DND-41 (cell line): ENCODE measurements at regions not wholly inside any gene's neighbourhood (a gene's known extent, or its start where the extent isn't known, plus 50 kb on each side); places are given as distances from the start of the nearest gene placed in this dataset.

Experiments used
- ATAC-seq: fragments of 200-7000 bp; cut with Tn5 transposase; 3 replicates; pipeline ENCODE4 v1.9.1; 2021; ENCODE audit warnings: low read depth; ENCODE audit not compliant: insufficient read depth
- DNase-seq: peaks from one replicate; pipeline ENCODE4 v3.0.0-alpha.2; 2020
- H2AFZ ChIP-seq: 2 replicates; pipeline ENCODE4 v1.6.0; 2012; ENCODE audit warnings: low read depth, low read length
- H3K27ac ChIP-seq: 2 replicates; pipeline ENCODE4 v1.5.1; 2012; ENCODE audit warnings: low read length, inconsistent platforms
- H3K27me3 ChIP-seq: fragments of 200-600 bp; sonication (generic); 2 replicates; pipeline ENCODE4 v1.6.0; 2012; ENCODE audit warnings: low read length, mild to moderate bottlenecking, inconsistent platforms; ENCODE audit not compliant: insufficient read depth, poor library complexity
- H3K36me3 ChIP-seq: 2 replicates; pipeline ENCODE4 v1.5.1; 2012; ENCODE audit warnings: low read length, inconsistent platforms; ENCODE audit not compliant: insufficient read depth
- H3K4me1 ChIP-seq: 2 replicates; pipeline ENCODE4 v1.5.1; 2012; ENCODE audit warnings: mild to moderate bottlenecking, low read length; ENCODE audit not compliant: insufficient read depth
- H3K4me2 ChIP-seq: 2 replicates; pipeline ENCODE4 v1.6.0; 2012; ENCODE audit warnings: mild to moderate bottlenecking, moderate library complexity, low read length, inconsistent platforms; ENCODE audit not compliant: insufficient read depth
- H3K4me3 ChIP-seq, 2 experiments: fragments of 200-600 bp in 1 of 2; shearing (Covaris generic) in 1 of 2; 2 replicates each; pipeline ENCODE4 v1.5.1; 2012 to 2016; ENCODE audit warnings: inconsistent platforms in 2 of 2, low read length in 2 of 2, mild to moderate bottlenecking in 2 of 2, low read depth in 1 of 2, moderate library complexity in 1 of 2
- H3K79me2 ChIP-seq: 2 replicates; pipeline ENCODE4 v1.6.0; 2012; ENCODE audit warnings: low read length, inconsistent platforms; ENCODE audit not compliant: insufficient read depth
- H3K9ac ChIP-seq: 2 replicates; pipeline ENCODE4 v1.6.0; 2012; ENCODE audit warnings: low read depth, mild to moderate bottlenecking, inconsistent platforms, low read length, moderate library complexity
- H3K9me3 ChIP-seq: 2 replicates; pipeline ENCODE4 v1.5.1; 2012; ENCODE audit warnings: low read length, moderate library complexity, mild to moderate bottlenecking, inconsistent platforms; ENCODE audit not compliant: insufficient read depth, severe bottlenecking
- H4K20me1 ChIP-seq: 2 replicates; pipeline ENCODE4 v1.6.0; 2012; ENCODE audit warnings: low read length; ENCODE audit not compliant: insufficient read depth
- CTCF ChIP-seq: IDR thresholded peaks from 2 replicates; pipeline ENCODE4 v1.5.1; 2012; ENCODE audit warnings: borderline replicate concordance, low read length, moderate library complexity, mild to moderate bottlenecking; ENCODE audit not compliant: poor library complexity, severe bottlenecking; ENCODE audit errors: extremely low read depth
- EZH2 ChIP-seq: IDR thresholded peaks from 3 replicates; pipeline ENCODE4 v1.6.1; 2012; ENCODE audit warnings: borderline replicate concordance, low read depth, mild to moderate bottlenecking, moderate library complexity, low read length, inconsistent platforms; ENCODE audit not compliant: severe bottlenecking

GRCh38 chr2:57343391-57344006 is 703.1 kb upstream of the VRK2 start:
- Histone ChIP-seq H3K79me2 (no peaks in the 10 kb centered on the region), H3K4me1 (no peaks in the 10 kb centered on the region), H3K4me3 (no peak overlapping the region), H3K9ac (no peak overlapping the region), H3K27ac (no peak overlapping the region), H3K27me3 (no peaks in the 10 kb centered on the region), H4K20me1 (no peaks in the 10 kb centered on the region), H2AFZ (no peak overlapping the region), H3K36me3 (no peaks in the 10 kb centered on the region), H3K9me3 (no peaks in the 10 kb centered on the region), H3K4me2 (no peak overlapping the region)
- TF ChIP-seq CTCF (no peak), EZH2 (no peak)
- no peak for DNase-seq
- no peak for ATAC-seq

- Histone ChIP-seq H4K20me1 (no peaks in the 10 kb centered on the region), H3K27ac (no peak overlapping the region), H3K4me3 (no peak overlapping the region), H3K36me3 (no peaks in the 10 kb centered on the region), H3K27me3 (no peaks in the 10 kb centered on the region), H2AFZ (no peak overlapping the region), H3K4me1 (no peaks in the 10 kb centered on the region), H3K9ac (no peak overlapping the region), H3K9me3 (no peaks in the 10 kb centered on the region), H3K79me2 (no peaks in the 10 kb centered on the region), H3K4me2 (no peak overlapping the region)
- TF ChIP-seq EZH2 = no peak
- no peak for TF ChIP-seq CTCF
- DNase-seq (no peak), ATAC-seq (no peak)
Observed at GRCh38 chr2:57368190-57368589, 678.4 kb upstream of the VRK2 start.

- Histone ChIP-seq H4K20me1 (no peaks in the 10 kb centered on the region), H2AFZ (no peak overlapping the region), H3K36me3 (no peaks in the 10 kb centered on the region), H3K4me3 (no peak overlapping the region), H3K4me2 (no peak overlapping the region), H3K27ac (no peak overlapping the region), H3K27me3 (no peaks in the 10 kb centered on the region), H3K9me3 (no peaks in the 10 kb centered on the region), H3K4me1 (no peaks in the 10 kb centered on the region), H3K9ac (no peak overlapping the region), H3K79me2 (no peaks in the 10 kb centered on the region)
- DNase-seq = no peak
- no peak for TF ChIP-seq CTCF
- no peak for TF ChIP-seq EZH2
- no peak for ATAC-seq
Observed at GRCh38 chr2:57370882-57371585, 675.6 kb upstream of the VRK2 start.
